GM19328 (cell line): ENCODE measurements at regions not wholly inside any gene's neighbourhood (a gene's known extent, or its start where the extent isn't known, plus 50 kb on each side); places are given as distances from the start of the nearest gene placed in this dataset.
"Not testable (repeated sequence)": the region's sequence is repeated elsewhere in the genome, so short reads cannot be mapped to it uniquely, and the experiment has no call there.

Source experiments
- ATAC-seq: cut with Tn5 transposase; IDR thresholded peaks from one replicate; pipeline ENCODE4 v1.9.1; 2021; ENCODE audit warnings: mild to moderate bottlenecking, moderate library complexity; ENCODE audit not compliant: unreplicated experiment

- ATAC-seq: no peak
These were observed 72.5 kb upstream of the CYP1B1 start for GRCh38 chr2:38148501-38148900.

GRCh38 chr2:38147333-38148121, 71.6 kb upstream of the CYP1B1 start:
- ATAC-seq: no peak

GRCh38 chr2:38146907-38147307, 71.0 kb upstream of the CYP1B1 start:
- ATAC-seq: peak; percentile 79

GRCh38 chr2:38146275-38146906, 70.4 kb upstream of the CYP1B1 start:
- ATAC-seq: peak; percentile 61

- ATAC-seq: no peak
These were observed 69.3 kb upstream of the CYP1B1 start for GRCh38 chr2:38145236-38145635.

- no peak for ATAC-seq
These were observed 66.7 kb upstream of the CYP1B1 start for GRCh38 chr2:38142627-38143026.

GRCh38 chr2:38141501-38141900, 65.5 kb upstream of the CYP1B1 start:
- ATAC-seq: no peak

GRCh38 chr2:38138996-38139395, 63.0 kb upstream of the CYP1B1 start:
- no peak for ATAC-seq

- ATAC-seq: no peak
These were observed 62.5 kb upstream of the CYP1B1 start for GRCh38 chr2:38138419-38138818.

GRCh38 chr2:38137958-38138357, 62.0 kb upstream of the CYP1B1 start:
- ATAC-seq: not testable (repeated sequence)

DNA sequence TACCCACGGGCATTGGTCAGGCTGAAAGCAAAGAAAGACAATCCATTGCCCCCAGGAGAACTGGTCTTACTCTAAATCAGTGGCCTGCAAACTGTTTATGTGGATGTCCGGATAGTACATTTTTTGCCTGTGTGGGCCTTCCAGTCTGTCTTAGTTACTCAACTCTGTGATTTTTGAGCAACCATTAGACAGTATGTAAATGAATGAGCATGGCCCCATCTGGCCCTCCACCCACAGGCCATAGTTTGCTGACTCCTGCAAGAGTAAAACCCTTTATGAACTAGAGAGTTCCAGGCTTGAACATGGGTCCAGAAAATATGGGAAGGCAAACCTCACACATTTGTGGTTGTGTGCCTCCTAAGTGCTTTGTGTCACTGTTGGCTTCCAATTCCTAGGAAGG, 55.7 kb upstream of the CYP1B1 start:
- ATAC-seq: no peak

DNA sequence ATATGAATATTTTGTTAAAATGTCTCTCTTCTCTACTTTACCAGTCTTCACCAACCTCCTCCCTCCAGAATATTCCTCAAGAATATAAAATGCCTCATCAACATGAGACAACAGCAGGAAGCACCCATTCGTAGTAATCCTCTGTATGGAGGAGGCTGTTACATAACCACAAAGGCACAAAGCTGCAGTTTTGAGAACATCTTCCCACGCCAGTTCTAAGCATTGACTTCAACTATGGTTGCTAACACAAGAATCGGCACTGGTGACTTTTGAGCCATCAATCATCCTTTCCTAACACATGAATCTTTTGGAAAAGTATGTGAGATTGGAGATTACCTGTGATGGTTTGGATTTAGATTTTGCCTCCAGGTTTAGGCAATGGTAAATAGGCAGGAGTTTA, 54.9 kb upstream of the CYP1B1 start:
- ATAC-seq: no peak

GRCh38 chr2:38129987-38130386, 54.0 kb upstream of the CYP1B1 start:
- ATAC-seq: no peak

- ATAC-seq: no peak
These were observed 53.5 kb upstream of the CYP1B1 start for GRCh38 chr2:38129481-38129880.

- no peak for ATAC-seq
These were observed 52.7 kb upstream of the CYP1B1 start for GRCh38 chr2:38128653-38129052.

DNA sequence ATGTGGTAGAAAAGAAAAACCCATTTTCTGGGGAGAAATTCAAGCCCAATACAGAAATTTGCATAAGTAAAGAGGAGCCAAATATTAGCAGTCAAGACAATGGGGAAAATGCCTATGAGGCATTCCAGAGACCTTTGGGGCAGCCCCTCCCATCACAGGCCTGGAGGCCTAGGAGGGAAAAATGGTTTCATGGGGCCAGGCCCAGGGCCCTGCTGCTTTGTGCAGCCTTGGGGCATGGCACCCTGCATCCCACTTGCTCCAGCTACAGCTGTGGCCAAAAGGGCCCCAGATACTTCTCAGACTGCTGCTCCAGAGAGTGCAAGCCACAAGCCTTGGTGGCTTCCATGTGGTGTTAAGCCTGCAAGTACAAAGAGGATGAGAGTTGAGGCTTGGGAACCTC, 51.3 kb upstream of the CYP1B1 start:
- ATAC-seq: no peak

GRCh38 chr2:38125842-38126241, 49.9 kb upstream of the CYP1B1 start:
- ATAC-seq: no peak
